ENCODE measurements at regions not wholly inside any gene's neighbourhood (a gene's known extent, or its start where the extent isn't known, plus 50 kb on each side); places are given as distances from the start of the nearest gene placed in this dataset.
"Not testable (repeated sequence)": the region's sequence is repeated elsewhere in the genome, so short reads cannot be mapped to it uniquely, and the experiment has no call there.

- not testable (repeated sequence) for TF ChIP-seq CTCF (optimal IDR thresholded peaks at IDR 0.05 in 1 of 3, IDR thresholded peaks at IDR 0.05 in 1 of 3, conservative IDR thresholded peaks at IDR 0.05 in 1 of 3; ENCODE audit: extremely low read depth in 1 of 3, insufficient read depth in 2 of 3, low read length in 3 of 3); EZH2 (IDR thresholded peaks at IDR 0.05; ENCODE audit: low read length)
Measured at GRCh38 chr1:120641014-120641302, 82.8 kb upstream of the NBPF26 start.
